ENCODE measurements at regions not wholly inside any gene's neighbourhood (a gene's known extent, or its start where the extent isn't known, plus 50 kb on each side); places are given as distances from the start of the nearest gene placed in this dataset.

DNA sequence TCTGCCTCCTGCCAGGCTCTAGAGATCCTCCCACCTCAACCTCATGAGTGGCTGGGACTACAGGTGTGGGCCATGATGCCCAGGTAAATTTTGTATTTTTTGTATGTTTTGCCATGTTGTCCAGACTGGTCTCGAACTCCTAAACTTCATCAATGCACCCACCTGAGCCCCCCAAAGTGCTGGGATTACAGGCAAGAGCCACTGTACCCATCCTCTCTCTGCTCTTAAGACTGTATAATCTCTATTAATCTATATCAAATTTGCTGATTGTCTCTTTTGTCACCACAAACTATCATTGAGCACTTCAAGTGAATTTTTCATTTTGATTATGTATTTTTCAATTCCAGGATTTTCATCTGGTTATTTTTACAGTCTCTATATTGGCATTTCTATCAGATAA is 440.3 kb downstream of the NOVA1 start:
- DNase-seq (ENCODE audit: low spot score in 2 of 2, unreplicated experiment in 2 of 2), result no peak
- no peaks in the 10 kb centered on the region for H3K4me1 Mint-ChIP-seq
- no peak overlapping the region for H3K4me3 Mint-ChIP-seq
- TF ChIP-seq, protein P1, sequence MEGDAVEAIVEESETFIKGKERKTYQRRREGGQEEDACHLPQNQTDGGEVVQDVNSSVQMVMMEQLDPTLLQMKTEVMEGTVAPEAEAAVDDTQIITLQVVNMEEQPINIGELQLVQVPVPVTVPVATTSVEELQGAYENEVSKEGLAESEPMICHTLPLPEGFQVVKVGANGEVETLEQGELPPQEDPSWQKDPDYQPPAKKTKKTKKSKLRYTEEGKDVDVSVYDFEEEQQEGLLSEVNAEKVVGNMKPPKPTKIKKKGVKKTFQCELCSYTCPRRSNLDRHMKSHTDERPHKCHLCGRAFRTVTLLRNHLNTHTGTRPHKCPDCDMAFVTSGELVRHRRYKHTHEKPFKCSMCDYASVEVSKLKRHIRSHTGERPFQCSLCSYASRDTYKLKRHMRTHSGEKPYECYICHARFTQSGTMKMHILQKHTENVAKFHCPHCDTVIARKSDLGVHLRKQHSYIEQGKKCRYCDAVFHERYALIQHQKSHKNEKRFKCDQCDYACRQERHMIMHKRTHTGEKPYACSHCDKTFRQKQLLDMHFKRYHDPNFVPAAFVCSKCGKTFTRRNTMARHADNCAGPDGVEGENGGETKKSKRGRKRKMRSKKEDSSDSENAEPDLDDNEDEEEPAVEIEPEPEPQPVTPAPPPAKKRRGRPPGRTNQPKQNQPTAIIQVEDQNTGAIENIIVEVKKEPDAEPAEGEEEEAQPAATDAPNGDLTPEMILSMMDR (IDR thresholded peaks at IDR 0.05; ENCODE audit: unreplicated experiment), result no peak
- H3K27ac Mint-ChIP-seq, result no peak overlapping the region
- peaks cover 19% of the 10 kb centered on the region for H3K27me3 Mint-ChIP-seq (ENCODE audit: low read depth)
- H3K9me3 Mint-ChIP-seq, result peaks cover 11% of the 10 kb centered on the region
- no peaks in the 10 kb centered on the region for H3K36me3 Mint-ChIP-seq

DNA sequence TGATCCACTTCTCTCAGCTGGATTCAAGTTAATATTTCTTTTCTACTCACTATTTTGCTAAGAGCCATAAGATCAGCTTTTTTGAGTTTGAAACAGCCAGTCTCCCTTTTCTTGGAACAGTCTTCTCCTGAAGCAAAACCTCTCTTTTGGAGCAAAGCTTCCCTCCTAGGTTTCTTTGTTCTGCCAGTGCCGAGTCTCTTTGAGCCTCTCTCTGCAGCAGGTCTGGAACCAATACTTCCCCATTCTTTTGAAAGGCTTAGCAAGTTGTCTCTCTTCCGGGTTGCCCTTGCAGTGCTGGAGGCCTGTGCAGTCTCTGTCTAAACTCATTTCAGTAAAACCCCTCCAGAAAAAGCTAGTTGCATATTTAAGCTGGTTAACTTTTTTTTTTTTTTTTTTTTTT is 454.8 kb downstream of the NOVA1 start:
- H3K36me3 Mint-ChIP-seq, result no peaks in the 10 kb centered on the region
- H3K27ac Mint-ChIP-seq, result no peak overlapping the region
- no peak overlapping the region for H3K4me3 Mint-ChIP-seq
- no peak for DNase-seq (ENCODE audit: low spot score in 2 of 2, unreplicated experiment in 2 of 2)
- H3K27me3 Mint-ChIP-seq (ENCODE audit: low read depth), result peaks cover 4% of the 10 kb centered on the region
- no peaks in the 10 kb centered on the region for H3K4me1 Mint-ChIP-seq
- TF ChIP-seq, protein P1 (IDR thresholded peaks at IDR 0.05; ENCODE audit: unreplicated experiment), result no peak
- H3K9me3 Mint-ChIP-seq, result no peaks in the 10 kb centered on the region

DNA sequence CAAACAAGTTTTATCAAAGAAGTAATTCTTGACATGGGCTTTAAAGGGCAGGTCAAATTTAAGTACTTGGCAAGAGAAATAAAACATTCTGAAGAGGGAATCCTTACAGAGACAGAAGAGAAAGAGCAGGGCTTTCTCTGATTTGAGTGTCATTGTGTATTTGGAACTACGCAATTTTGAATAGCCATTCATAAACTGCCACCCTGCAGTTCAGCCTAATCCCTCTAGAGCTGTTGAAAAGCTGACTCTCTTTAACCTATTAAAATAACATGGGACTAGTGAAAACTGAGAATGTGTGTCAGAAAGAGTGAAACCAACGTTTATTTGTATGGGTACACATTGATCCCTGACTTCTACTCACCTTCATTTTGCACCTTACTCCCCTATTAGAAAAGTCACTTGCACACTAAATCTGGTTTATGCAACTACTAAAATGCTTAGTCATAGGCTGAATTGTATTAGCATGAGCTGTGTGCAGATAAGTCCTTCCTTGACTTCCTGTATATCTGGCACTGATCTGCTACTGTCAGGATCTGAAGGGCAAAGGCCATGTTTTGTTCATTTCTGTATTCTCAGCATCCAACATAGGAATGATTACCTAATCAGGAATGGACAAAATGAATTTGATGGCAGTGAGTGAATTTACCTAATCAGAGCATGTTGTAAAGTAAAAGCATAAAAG is 458.9 kb downstream of the NOVA1 start:
- H3K27me3 Mint-ChIP-seq (ENCODE audit: low read depth), result no peaks in the 10 kb centered on the region
- H3K9me3 Mint-ChIP-seq, result peaks cover 8% of the 10 kb centered on the region
- H3K27ac Mint-ChIP-seq, result no peak overlapping the region
- no peak for DNase-seq (ENCODE audit: low spot score in 2 of 2, unreplicated experiment in 2 of 2)
- no peaks in the 10 kb centered on the region for H3K36me3 Mint-ChIP-seq
- H3K4me3 Mint-ChIP-seq, result no peak overlapping the region
- TF ChIP-seq, protein P1 (IDR thresholded peaks at IDR 0.05; ENCODE audit: unreplicated experiment), result no peak
- no peaks in the 10 kb centered on the region for H3K4me1 Mint-ChIP-seq

DNA sequence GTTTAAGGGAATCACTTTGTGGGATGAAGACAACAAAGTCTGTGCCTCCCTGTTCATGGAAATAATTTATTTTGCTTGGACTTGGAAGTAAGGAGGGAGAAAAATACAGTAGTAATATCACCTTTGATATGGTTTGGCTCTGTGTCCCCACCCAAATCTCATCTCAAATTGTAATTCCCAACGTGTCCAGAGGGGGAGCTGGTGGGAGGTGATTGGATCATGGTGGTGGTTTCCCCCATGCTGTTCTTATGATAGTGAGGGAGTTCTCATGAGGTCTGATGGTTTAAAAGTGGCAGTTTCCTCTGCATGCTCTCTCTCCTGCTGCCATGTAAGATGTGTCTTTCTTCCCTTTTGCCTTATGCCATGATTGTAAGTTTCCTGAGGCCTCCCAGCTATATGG is 460.7 kb downstream of the NOVA1 start:
- no peaks in the 10 kb centered on the region for H3K27me3 Mint-ChIP-seq (ENCODE audit: low read depth)
- H3K4me1 Mint-ChIP-seq, result no peaks in the 10 kb centered on the region
- no peak overlapping the region for H3K4me3 Mint-ChIP-seq
- H3K27ac Mint-ChIP-seq, result no peak overlapping the region
- DNase-seq (ENCODE audit: low spot score in 2 of 2, unreplicated experiment in 2 of 2), result no peak
- no peaks in the 10 kb centered on the region for H3K36me3 Mint-ChIP-seq
- TF ChIP-seq, protein P1 (IDR thresholded peaks at IDR 0.05; ENCODE audit: unreplicated experiment), result peak; percentile 45
- peaks cover 8% of the 10 kb centered on the region for H3K9me3 Mint-ChIP-seq

DNA sequence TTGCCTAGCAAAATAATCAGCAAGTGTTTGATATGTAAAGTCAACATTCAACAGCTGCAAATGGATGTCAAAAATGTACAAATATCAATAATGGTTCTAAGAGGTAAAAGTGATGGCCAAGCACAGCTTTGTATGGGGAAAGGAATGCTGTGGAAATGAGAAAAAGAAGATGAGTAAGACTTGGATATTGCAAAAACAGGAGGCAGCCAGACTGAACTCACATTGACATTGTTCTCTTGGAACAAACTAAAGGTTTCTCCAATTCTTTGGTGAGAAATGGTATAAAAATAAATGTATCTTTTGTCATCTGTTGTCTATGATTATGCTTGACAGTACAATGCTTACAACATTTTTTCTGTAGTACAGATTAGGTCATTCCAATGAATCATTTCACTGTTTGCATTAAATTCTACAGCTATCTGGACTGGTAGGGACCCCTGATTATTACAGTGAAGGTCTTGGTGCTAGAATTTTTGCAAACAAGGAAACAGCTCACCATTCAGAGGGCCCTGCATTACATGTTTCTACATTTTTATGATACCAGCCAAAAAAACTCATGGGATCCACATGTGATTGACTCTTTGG is 465.7 kb downstream of the NOVA1 start:
- Mint-ChIP-seq H3K27me3 (ENCODE audit: low read depth) (no peaks in the 10 kb centered on the region), H3K4me3 (no peak overlapping the region), H3K36me3 (no peaks in the 10 kb centered on the region), H3K27ac (no peak overlapping the region), H3K4me1 (no peaks in the 10 kb centered on the region), H3K9me3 (peaks cover 2% of the 10 kb centered on the region)
- no peak for DNase-seq (ENCODE audit: low spot score in 2 of 2, unreplicated experiment in 2 of 2)
- TF ChIP-seq, protein P1 (IDR thresholded peaks at IDR 0.05; ENCODE audit: unreplicated experiment), result no peak
